Spleen (tissue), 11 donors: ENCODE measurements at regions not wholly inside any gene's neighbourhood (a gene's known extent, or its start where the extent isn't known, plus 50 kb on each side); places are given as distances from the start of the nearest gene placed in this dataset.

Source experiments
- DNase-seq: peaks from one replicate; pipeline ENCODE4 v3.0.0-alpha.2; 2020
- H3K27ac ChIP-seq, 8 donors: fragments of 200-600 bp; sonication (generic) in 7 of 8; 1 replicate in 4 of 8; 2 replicates in 4 of 8; pipeline versions ENCODE4 v1.5.0 to v1.8.0; 2016 to 2021; ENCODE audit warnings: inconsistent platforms in 4 of 8, mild to moderate bottlenecking in 4 of 8, moderate library complexity in 1 of 8
- H3K27me3 ChIP-seq, 7 donors: fragments of 200-600 bp; sonication (generic) in 6 of 7; replicated peaks in 1 of 7; 1 replicate in 4 of 7; 2 replicates in 3 of 7; pipeline versions ENCODE4 v1.5.0 to v1.8.0; 2016 to 2021; ENCODE audit warnings: inconsistent platforms in 3 of 7, mild to moderate bottlenecking in 1 of 7
- H3K36me3 ChIP-seq, 6 donors: fragments of 200-600 bp; sonication (generic) in 5 of 6; 1 replicate in 4 of 6; 2 replicates in 2 of 6; pipeline versions ENCODE4 v1.5.0 to v1.8.0; 2016 to 2021; ENCODE audit warnings: inconsistent platforms in 2 of 6
- H3K4me1 ChIP-seq, 6 donors: fragments of 200-600 bp; sonication (generic) in 5 of 6; 1 replicate in 3 of 6; 2 replicates in 3 of 6; pipeline versions ENCODE4 v1.5.0 to v1.8.0; 2016 to 2021; ENCODE audit warnings: inconsistent platforms in 3 of 6
- H3K4me3 ChIP-seq, 8 donors: fragments of 200-600 bp; sonication (generic) in 7 of 8; 1 replicate in 4 of 8; 2 replicates in 4 of 8; pipeline versions ENCODE4 v1.5.0 to v1.8.0; 2016 to 2021; ENCODE audit warnings: inconsistent platforms in 4 of 8, mild to moderate bottlenecking in 4 of 8, moderate library complexity in 2 of 8
- H3K9me3 ChIP-seq, 8 donors: fragments of 200-600 bp; sonication (generic) in 7 of 8; 1 replicate in 4 of 8; 2 replicates in 4 of 8; pipeline versions ENCODE4 v1.5.0 to v1.8.0; 2016 to 2021; ENCODE audit warnings: inconsistent platforms in 4 of 8
- POLR2A ChIP-seq, 3 donors: fragments of 450-650 bp; IDR thresholded peaks; one replicate each; pipeline ENCODE4 v1.5.1; 2017; ENCODE audit warnings: antibody characterized with exemption in 3 of 3, mild to moderate bottlenecking in 1 of 3
- POLR2AphosphoS5 ChIP-seq, 3 donors: sonication (generic); formaldehyde crosslinking; IDR thresholded peaks; one replicate each; pipeline ENCODE4 v1.5.1; 2017; ENCODE audit warnings: antibody characterized with exemption in 3 of 3
- WGBS, 5 donors: extraction: QIAGEN DNeasy Blood & Tissue Kit in 3 of 5; methylation state at CpG; one replicate each; pipeline versions ENCODE4 v1.1.5 to v1.1.7; 2013 to 2018; 5-methylcytosine and 5-hydroxymethylcytosine counted together
- intact Hi-C: fragments of 100-400 bp; cut with DNase I; formaldehyde crosslinking; loops from one replicate; pipeline ENCODE4 v1.15.0; 2023; ENCODE audit warnings: low total_unique reads
- TF ChIP-seq, protein P1 (sequence below), 11 experiments: fragments of 200-600 bp in 7 of 11; fragments of 450-650 bp in 4 of 11; sonication (generic) in 4 of 11; IDR thresholded peaks in 8 of 11; conservative IDR thresholded peaks in 3 of 11; 1 replicate in 7 of 11; 2 replicates in 4 of 11; pipeline versions ENCODE4 v1.4.0 to v1.8.0; 2016 to 2021; ENCODE audit warnings: antibody characterized with exemption in 11 of 11, inconsistent platforms in 4 of 11, mild to moderate bottlenecking in 1 of 11
- donor health status: healthy with polysubstance abuse.
- donor health status: DM: no; HTN: no; CAD: no; lungs with moderate emphysema.
- donor health status: DM: no; HTN: no; CAD: no.
- donor health status: Bipolar disorder and iron deficiency.
- donor health status: healthy.
- donor health status: DM: no; HTN: no; CAD: no.
- donor health status: DM: yes; HTN: yes; CAD: no.

DNA sequence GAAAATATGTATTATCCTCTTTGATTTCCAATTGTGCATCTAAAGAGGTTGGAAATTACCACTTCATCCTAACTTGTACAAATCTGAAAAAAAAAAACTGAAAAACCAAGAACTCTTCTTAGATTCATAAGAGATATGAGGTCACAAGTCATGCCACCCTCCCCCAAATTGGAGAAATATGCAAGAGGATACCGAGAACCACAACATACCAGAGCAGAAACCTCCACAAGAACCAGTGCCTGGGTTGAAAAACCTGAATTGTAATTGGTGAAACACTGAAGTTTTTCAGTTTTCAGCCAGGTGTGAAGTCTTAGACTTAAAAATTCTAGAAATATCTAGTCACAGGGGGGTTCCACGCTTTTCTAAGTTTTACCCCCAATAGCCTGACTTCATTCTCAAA is 1029.5 kb upstream of the LRRTM1 start:
- Histone ChIP-seq H3K36me3 (no peaks in the 10 kb centered on the region), H3K27me3 (no peaks in the 10 kb centered on the region), H3K4me1 (no peaks in the 10 kb centered on the region), H3K27ac (no peak overlapping the region), H3K9me3 (peaks cover 0 to 36% (median 10%) of the 10 kb centered on the region in 8 donors), H3K4me3 (no peak overlapping the region)
- 66 to 78% (median 68%) methylated on average over 2 of the region's 2 CpGs for WGBS, 5 donors
- intact Hi-C loops, result no loop called here
- TF ChIP-seq, protein P1, sequence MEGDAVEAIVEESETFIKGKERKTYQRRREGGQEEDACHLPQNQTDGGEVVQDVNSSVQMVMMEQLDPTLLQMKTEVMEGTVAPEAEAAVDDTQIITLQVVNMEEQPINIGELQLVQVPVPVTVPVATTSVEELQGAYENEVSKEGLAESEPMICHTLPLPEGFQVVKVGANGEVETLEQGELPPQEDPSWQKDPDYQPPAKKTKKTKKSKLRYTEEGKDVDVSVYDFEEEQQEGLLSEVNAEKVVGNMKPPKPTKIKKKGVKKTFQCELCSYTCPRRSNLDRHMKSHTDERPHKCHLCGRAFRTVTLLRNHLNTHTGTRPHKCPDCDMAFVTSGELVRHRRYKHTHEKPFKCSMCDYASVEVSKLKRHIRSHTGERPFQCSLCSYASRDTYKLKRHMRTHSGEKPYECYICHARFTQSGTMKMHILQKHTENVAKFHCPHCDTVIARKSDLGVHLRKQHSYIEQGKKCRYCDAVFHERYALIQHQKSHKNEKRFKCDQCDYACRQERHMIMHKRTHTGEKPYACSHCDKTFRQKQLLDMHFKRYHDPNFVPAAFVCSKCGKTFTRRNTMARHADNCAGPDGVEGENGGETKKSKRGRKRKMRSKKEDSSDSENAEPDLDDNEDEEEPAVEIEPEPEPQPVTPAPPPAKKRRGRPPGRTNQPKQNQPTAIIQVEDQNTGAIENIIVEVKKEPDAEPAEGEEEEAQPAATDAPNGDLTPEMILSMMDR (IDR thresholded peaks at IDR 0.05 in 8 of 11, conservative IDR thresholded peaks at IDR 0.05 in 3 of 11), result no peak
- TF ChIP-seq POLR2AphosphoS5 (IDR thresholded peaks at IDR 0.05) (no peak), POLR2A (IDR thresholded peaks at IDR 0.05) (no peak)
- no peak for DNase-seq

- Histone ChIP-seq H3K36me3 (no peaks in the 10 kb centered on the region), H3K4me1 (no peaks in the 10 kb centered on the region), H3K27ac (no peak overlapping the region), H3K27me3 (no peaks in the 10 kb centered on the region), H3K4me3 (no peak overlapping the region), H3K9me3 (peaks cover 0 to 24% (median 15%) of the 10 kb centered on the region in 8 donors)
- TF ChIP-seq POLR2A (IDR thresholded peaks at IDR 0.05), result no peak
- no peak for DNase-seq
- intact Hi-C loops, result no loop called here
- WGBS, 5 donors, result 73 to 90% (median 87%) methylated on average over 2 of the region's 2 CpGs
Measured at GRCh38 chr2:81328968-81329367, 1024.4 kb upstream of the LRRTM1 start.

- Histone ChIP-seq H3K4me3 (no peak overlapping the region), H3K9me3 (peaks cover 0 to 32% (median 25%) of the 10 kb centered on the region in 8 donors), H3K27ac (no peak overlapping the region), H3K4me1 (no peaks in the 10 kb centered on the region), H3K27me3 (no peaks in the 10 kb centered on the region), H3K36me3 (no peaks in the 10 kb centered on the region)
- DNase-seq, result no peak
- intact Hi-C loops, result no loop called here
- TF ChIP-seq POLR2AphosphoS5 (IDR thresholded peaks at IDR 0.05), result no peak
- TF ChIP-seq POLR2A (IDR thresholded peaks at IDR 0.05), result no peak
- TF ChIP-seq, protein P1 (IDR thresholded peaks at IDR 0.05 in 8 of 11, conservative IDR thresholded peaks at IDR 0.05 in 3 of 11), result no peak
Measured at GRCh38 chr2:81327911-81328310, 1023.4 kb upstream of the LRRTM1 start.

GRCh38 chr2:81324046-81324445 is 1019.5 kb upstream of the LRRTM1 start:
- 50 to 64% (median 61%) methylated on average over 3 of the region's 3 CpGs for WGBS, 5 donors
- Histone ChIP-seq H3K36me3 (no peaks in the 10 kb centered on the region), H3K4me3 (no peak overlapping the region), H3K4me1 (no peaks in the 10 kb centered on the region), H3K9me3 (peaks cover 0 to 47% (median 27%) of the 10 kb centered on the region in 8 donors), H3K27ac (no peak overlapping the region), H3K27me3 (no peaks in the 10 kb centered on the region)
- intact Hi-C loops, result no loop called here
- TF ChIP-seq POLR2A (IDR thresholded peaks at IDR 0.05) (no peak), POLR2AphosphoS5 (IDR thresholded peaks at IDR 0.05) (no peak)
- DNase-seq, result no peak

- Histone ChIP-seq H3K4me1 (no peaks in the 10 kb centered on the region), H3K27ac (no peak overlapping the region), H3K36me3 (no peaks in the 10 kb centered on the region), H3K4me3 (no peak overlapping the region), H3K9me3 (peaks cover 0 to 62% (median 37%) of the 10 kb centered on the region in 8 donors), H3K27me3 (no peaks in the 10 kb centered on the region)
- DNase-seq, result no peak
- intact Hi-C loops, result no loop called here
- WGBS, 5 donors, result 56 to 72% (median 65%) methylated on average over 9 of the region's 9 CpGs
- no peak for TF ChIP-seq POLR2A (IDR thresholded peaks at IDR 0.05)
- TF ChIP-seq, protein P1 (IDR thresholded peaks at IDR 0.05 in 8 of 11, conservative IDR thresholded peaks at IDR 0.05 in 3 of 11), result no peak
Measured at GRCh38 chr2:81304154-81304830, 999.7 kb upstream of the LRRTM1 start.
